H9 (cell line): ENCODE measurements at regions not wholly inside any gene's neighbourhood (a gene's known extent, or its start where the extent isn't known, plus 50 kb on each side); places are given as distances from the start of the nearest gene placed in this dataset.

Experiments
- DNase-seq: peaks from one replicate; pipeline ENCODE4 v3.0.0-alpha.2; 2017
- H2AFZ ChIP-seq: one replicate; pipeline ENCODE4 v1.6.1; 2013; ENCODE audit warnings: mild to moderate bottlenecking, low read length, control low read depth, moderate library complexity
- H2AK5ac ChIP-seq: 2 replicates; pipeline ENCODE4 v1.6.1; 2013; ENCODE audit warnings: low read length, control low read depth, mixed read lengths; ENCODE audit not compliant: insufficient read length
- H2BK120ac ChIP-seq: one replicate; pipeline ENCODE4 v1.6.1; 2013; ENCODE audit warnings: low read depth, mild to moderate bottlenecking, low read length, control low read depth, inconsistent platforms; ENCODE audit not compliant: poor library complexity, severe bottlenecking
- H2BK12ac ChIP-seq: 2 replicates; pipeline ENCODE4 v1.6.1; 2013; ENCODE audit warnings: low read length, control low read depth, mixed read lengths, low read depth; ENCODE audit not compliant: insufficient read length
- H2BK15ac ChIP-seq: 2 replicates; pipeline ENCODE4 v1.6.1; 2013; ENCODE audit warnings: low read depth, low read length, control low read depth
- H2BK20ac ChIP-seq: one replicate; pipeline ENCODE4 v1.6.1; 2013; ENCODE audit warnings: low read depth, mild to moderate bottlenecking, low read length, control low read depth, inconsistent platforms; ENCODE audit not compliant: poor library complexity, severe bottlenecking
- H2BK5ac ChIP-seq: 2 replicates; pipeline ENCODE4 v1.6.1; 2013; ENCODE audit warnings: low read length, control low read depth, mixed read lengths; ENCODE audit not compliant: insufficient read length
- H3K14ac ChIP-seq: 2 replicates; pipeline ENCODE4 v1.6.1; 2013; ENCODE audit warnings: low read length, control low read depth; ENCODE audit not compliant: insufficient read depth
- H3K18ac ChIP-seq: 2 replicates; pipeline ENCODE4 v1.6.1; 2013; ENCODE audit warnings: low read depth, mild to moderate bottlenecking, mixed read lengths, low read length, control low read depth; ENCODE audit not compliant: insufficient read length
- H3K23ac ChIP-seq: 2 replicates; pipeline ENCODE4 v1.6.1; 2013; ENCODE audit warnings: low read length, control low read depth, mixed read lengths, low read depth; ENCODE audit not compliant: insufficient read length
- H3K23me2 ChIP-seq: 2 replicates; pipeline ENCODE4 v1.6.1; 2013; ENCODE audit warnings: low read depth, mild to moderate bottlenecking, mixed read lengths, low read length, control low read depth; ENCODE audit not compliant: insufficient read length, poor library complexity, severe bottlenecking
- H3K27ac ChIP-seq: 2 replicates; pipeline ENCODE4 v1.5.1; 2013; ENCODE audit warnings: low read length, control low read depth, mixed read lengths, low read depth; ENCODE audit not compliant: insufficient read length
- H3K27me3 ChIP-seq: 2 replicates; pipeline ENCODE4 v1.6.1; 2013; ENCODE audit warnings: low read length, control low read depth, inconsistent platforms; ENCODE audit not compliant: insufficient read depth
- H3K4ac ChIP-seq: 2 replicates; pipeline ENCODE4 v1.6.1; 2013; ENCODE audit warnings: low read depth, mild to moderate bottlenecking, control low read depth, inconsistent platforms, low read length, moderate library complexity
- H3K4me1 ChIP-seq: 2 replicates; pipeline ENCODE4 v1.6.1; 2013; ENCODE audit warnings: low read length, control low read depth, inconsistent platforms; ENCODE audit not compliant: insufficient read depth
- H3K4me2 ChIP-seq: 2 replicates; pipeline ENCODE4 v1.6.1; 2013; ENCODE audit warnings: low read length, control low read depth, mixed read lengths; ENCODE audit not compliant: insufficient read length, insufficient read depth
- H3K56ac ChIP-seq: 2 replicates; pipeline ENCODE4 v1.6.1; 2013; ENCODE audit warnings: low read depth, mild to moderate bottlenecking, mixed read lengths, low read length, control low read depth; ENCODE audit not compliant: insufficient read length
- H3K79me1 ChIP-seq: 2 replicates; pipeline ENCODE4 v1.6.1; 2013; ENCODE audit warnings: low read depth, mild to moderate bottlenecking, moderate library complexity, low read length, control low read depth, inconsistent platforms; ENCODE audit not compliant: insufficient read depth, poor library complexity, severe bottlenecking
- H3K79me2 ChIP-seq: 2 replicates; pipeline ENCODE4 v1.6.1; 2013; ENCODE audit warnings: low read length, control low read depth, inconsistent platforms; ENCODE audit not compliant: insufficient read depth
- H3K9ac ChIP-seq: 2 replicates; pipeline ENCODE4 v1.6.1; 2013; ENCODE audit warnings: low read length, control low read depth, mixed read lengths; ENCODE audit not compliant: insufficient read length; ENCODE audit errors: extremely low read depth
- H3K9me3 ChIP-seq: one replicate; pipeline ENCODE4 v1.6.1; 2013; ENCODE audit warnings: low read depth, low read length, inconsistent platforms; ENCODE audit not compliant: control insufficient read depth
- H3T11ph ChIP-seq: one replicate; pipeline ENCODE4 v1.6.1; 2013; ENCODE audit warnings: mild to moderate bottlenecking, low read length, control low read depth, inconsistent platforms
- H4K20me1 ChIP-seq: one replicate; pipeline ENCODE4 v1.6.1; 2013; ENCODE audit not compliant: control insufficient read depth, insufficient read length, insufficient read depth
- H4K5ac ChIP-seq: 2 replicates; pipeline ENCODE4 v1.6.1; 2013; ENCODE audit warnings: low read depth, mild to moderate bottlenecking, mixed read lengths, low read length, control low read depth; ENCODE audit not compliant: insufficient read length
- H4K8ac ChIP-seq: replicated peaks from 2 replicates; pipeline ENCODE4 v1.6.1; 2013; ENCODE audit warnings: low read length, control low read depth, mixed read lengths, low read depth; ENCODE audit not compliant: insufficient read length
- H4K91ac ChIP-seq: 2 replicates; pipeline ENCODE4 v1.6.1; 2013; ENCODE audit warnings: low read depth, mild to moderate bottlenecking, moderate library complexity, mixed read lengths, low read length, control low read depth; ENCODE audit not compliant: insufficient read length
- H3K27ac Mint-ChIP-seq, 3 experiments: 2 replicates in 2 of 3; 3 replicates in 1 of 3; pipeline ENCODE4 v1.8.0; 2020 to 2021; ENCODE audit warnings: mixed read lengths in 3 of 3, mild to moderate bottlenecking in 1 of 3, moderate library complexity in 1 of 3
- H3K27me3 Mint-ChIP-seq: 2 replicates; pipeline ENCODE4 v1.8.0; 2021; ENCODE audit warnings: low read depth, mild to moderate bottlenecking, moderate library complexity, mixed read lengths
- H3K36me3 Mint-ChIP-seq, 3 experiments: 2 replicates in 2 of 3; 3 replicates in 1 of 3; pipeline ENCODE4 v1.8.0; 2020 to 2021; ENCODE audit warnings: low read depth in 3 of 3, mixed read lengths in 3 of 3; ENCODE audit not compliant: insufficient read depth in 1 of 3
- H3K4me1 Mint-ChIP-seq, 2 experiments: 2 replicates each; pipeline ENCODE4 v1.8.0; 2020; ENCODE audit warnings: mixed read lengths in 2 of 2
- H3K4me3 Mint-ChIP-seq, 2 experiments: 2 replicates in 1 of 2; 3 replicates in 1 of 2; pipeline ENCODE4 v1.8.0; 2020 to 2021; ENCODE audit warnings: mild to moderate bottlenecking in 2 of 2, mixed read lengths in 2 of 2, moderate library complexity in 1 of 2
- H3K9me3 Mint-ChIP-seq, 2 experiments: 2 replicates in 1 of 2; 3 replicates in 1 of 2; pipeline ENCODE4 v1.8.0; 2020; ENCODE audit warnings: mild to moderate bottlenecking in 2 of 2, mixed read lengths in 2 of 2, moderate library complexity in 1 of 2
- CTCF ChIP-seq: fragments of 200-600 bp; sonication (generic); conservative IDR thresholded peaks from 3 replicates; pipeline ENCODE4 v1.8.0; 2021; ENCODE audit warnings: antibody characterized with exemption, mild to moderate bottlenecking
- WGBS: extraction: QIAGEN DNeasy Blood & Tissue Kit; methylation state at CpG from one replicate; pipeline ENCODE4 v1.1.7; 2013; ENCODE audit warnings: missing lambda C conversion rate, low lambda C conversion rate, mixed read lengths; ENCODE audit not compliant: insufficient read length; ENCODE audit errors: extremely low coverage; 5-methylcytosine and 5-hydroxymethylcytosine counted together

- no peak overlapping the region for H2AK5ac ChIP-seq
- no peak overlapping the region for H4K91ac ChIP-seq
- H3K9ac ChIP-seq = no peak overlapping the region
- Mint-ChIP-seq H3K4me1 (peaks cover 0 to 3% of the 10 kb centered on the region in 2 experiments; a peak in 1 of 4 replicates), H3K27me3 (no peaks in the 10 kb centered on the region; the same call in 1 of the 2 replicates), H3K36me3 (no peaks in the 10 kb centered on the region), H3K27ac (no peak overlapping the region), H3K9me3 (no peaks in the 10 kb centered on the region), H3K4me3 (no peak overlapping the region)
- no peaks in the 10 kb centered on the region for H3K9me3 ChIP-seq
- no peaks in the 10 kb centered on the region for H4K20me1 ChIP-seq
- no peak overlapping the region for H3K18ac ChIP-seq
- no peaks in the 10 kb centered on the region for H3K79me1 ChIP-seq
- no peak overlapping the region for H3T11ph ChIP-seq
- H3K79me2 ChIP-seq = no peaks in the 10 kb centered on the region
- peak; percentile 43 for TF ChIP-seq CTCF
- H2BK5ac ChIP-seq = no peak overlapping the region
- H4K5ac ChIP-seq = no peak overlapping the region
- no peak overlapping the region for H2BK12ac ChIP-seq
- no peaks in the 10 kb centered on the region for H3K4me1 ChIP-seq
- DNase-seq = no peak
- H3K4me2 ChIP-seq = no peak overlapping the region
- H2AFZ ChIP-seq = no peak overlapping the region
- no peaks in the 10 kb centered on the region for H3K27me3 ChIP-seq
- H2BK120ac ChIP-seq = no peak overlapping the region
- no peak overlapping the region for H3K14ac ChIP-seq
- no peak overlapping the region for H2BK15ac ChIP-seq
- no peaks in the 10 kb centered on the region for H3K23me2 ChIP-seq
- no peak overlapping the region for H4K8ac ChIP-seq
- H2BK20ac ChIP-seq = no peak overlapping the region
- no peak overlapping the region for H3K56ac ChIP-seq
- no CpG with 5 or more reads among the region's 3 CpGs for WGBS
- H3K23ac ChIP-seq = no peak overlapping the region
- no peak overlapping the region for H3K4ac ChIP-seq
- no peak overlapping the region for H3K27ac ChIP-seq
Observed at GRCh38 chr10:83272666-83273434, 866.5 kb upstream of the GHITM start.
